Ishikawa (cell line): ENCODE measurements at regions not wholly inside any gene's neighbourhood (a gene's known extent, or its start where the extent isn't known, plus 50 kb on each side); places are given as distances from the start of the nearest gene placed in this dataset.

Experiments
- CEBPB ChIP-seq: IDR thresholded peaks from 2 replicates; pipeline ENCODE4 v1.6.1; 2012
- RAD21 ChIP-seq: IDR thresholded peaks from 2 replicates; pipeline ENCODE4 v1.6.1; 2012; ENCODE audit warnings: low read depth
- TAF1 ChIP-seq: IDR thresholded peaks from 2 replicates; pipeline ENCODE4 v1.6.1; 2012; ENCODE audit warnings: low read depth, mild to moderate bottlenecking

- no peak for TF ChIP-seq TAF1
- no peak for TF ChIP-seq RAD21
- no peak for TF ChIP-seq CEBPB
Observed at GRCh38 chr6:141351721-141352120, 781.0 kb upstream of the GJE1 start.
